ENCODE measurements at regions not wholly inside any gene's neighbourhood (a gene's known extent, or its start where the extent isn't known, plus 50 kb on each side); places are given as distances from the start of the nearest gene placed in this dataset.
"Not testable (repeated sequence)": the region's sequence is repeated elsewhere in the genome, so short reads cannot be mapped to it uniquely, and the experiment has no call there.

DNA sequence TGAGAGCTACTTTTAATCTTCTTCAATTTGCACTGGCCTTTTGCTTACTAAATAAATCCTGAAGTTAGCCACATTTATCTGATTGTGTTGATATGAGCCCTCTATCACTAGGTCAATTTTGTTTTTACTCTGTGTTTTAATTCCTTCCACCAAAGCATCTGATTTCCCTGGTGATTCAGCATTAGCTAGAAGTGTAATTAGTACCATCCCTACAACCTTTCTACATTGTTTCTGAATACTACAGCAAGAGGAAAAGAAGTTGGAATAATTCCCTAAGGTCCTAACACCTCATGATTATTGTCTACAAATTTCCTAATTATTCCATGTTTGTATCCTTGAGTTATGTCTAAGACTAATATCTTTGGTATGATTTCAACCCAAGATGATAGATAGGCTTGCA is 1093.6 kb downstream of the SUCLG1 start:
- Histone ChIP-seq H3K27ac (no peak overlapping the region), H3K4me3 (no peak overlapping the region), H3K27me3 (no peaks in the 10 kb centered on the region), H3K4me1 (no peaks in the 10 kb centered on the region), H3K9me3 (no peaks in the 10 kb centered on the region), H3K36me3 (no peaks in the 10 kb centered on the region)
- no peak for TF ChIP-seq POLR2AphosphoS5 (IDR thresholded peaks at IDR 0.05)
- TF ChIP-seq POLR2A (IDR thresholded peaks at IDR 0.05) = no peak
- no peak for TF ChIP-seq EP300 (IDR thresholded peaks at IDR 0.05)
- TF ChIP-seq, protein P1, sequence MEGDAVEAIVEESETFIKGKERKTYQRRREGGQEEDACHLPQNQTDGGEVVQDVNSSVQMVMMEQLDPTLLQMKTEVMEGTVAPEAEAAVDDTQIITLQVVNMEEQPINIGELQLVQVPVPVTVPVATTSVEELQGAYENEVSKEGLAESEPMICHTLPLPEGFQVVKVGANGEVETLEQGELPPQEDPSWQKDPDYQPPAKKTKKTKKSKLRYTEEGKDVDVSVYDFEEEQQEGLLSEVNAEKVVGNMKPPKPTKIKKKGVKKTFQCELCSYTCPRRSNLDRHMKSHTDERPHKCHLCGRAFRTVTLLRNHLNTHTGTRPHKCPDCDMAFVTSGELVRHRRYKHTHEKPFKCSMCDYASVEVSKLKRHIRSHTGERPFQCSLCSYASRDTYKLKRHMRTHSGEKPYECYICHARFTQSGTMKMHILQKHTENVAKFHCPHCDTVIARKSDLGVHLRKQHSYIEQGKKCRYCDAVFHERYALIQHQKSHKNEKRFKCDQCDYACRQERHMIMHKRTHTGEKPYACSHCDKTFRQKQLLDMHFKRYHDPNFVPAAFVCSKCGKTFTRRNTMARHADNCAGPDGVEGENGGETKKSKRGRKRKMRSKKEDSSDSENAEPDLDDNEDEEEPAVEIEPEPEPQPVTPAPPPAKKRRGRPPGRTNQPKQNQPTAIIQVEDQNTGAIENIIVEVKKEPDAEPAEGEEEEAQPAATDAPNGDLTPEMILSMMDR (IDR thresholded peaks at IDR 0.05) = no peak
- no peak for ATAC-seq (ENCODE audit: low FRiP score in 2 of 2)
- DNase-seq = no peak

DNA sequence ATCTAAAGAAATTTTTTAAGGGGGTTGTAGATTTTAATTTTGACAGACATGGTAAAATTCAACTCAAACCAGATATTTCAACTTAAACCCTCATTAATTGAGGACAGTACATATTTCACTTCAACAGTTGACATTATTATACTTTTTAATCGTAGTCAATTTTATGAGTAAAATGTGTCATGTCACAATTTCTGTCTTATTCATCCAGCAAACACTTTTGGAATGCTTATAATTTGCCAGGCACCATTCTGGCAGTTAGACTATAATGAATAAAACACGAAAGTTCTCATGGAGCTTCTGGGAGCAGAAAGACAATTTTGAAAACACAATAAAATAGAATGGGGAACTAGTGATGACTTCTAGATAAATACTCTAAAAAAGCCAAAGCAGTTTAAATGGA is 1094.8 kb downstream of the SUCLG1 start:
- no peak for ATAC-seq (ENCODE audit: low FRiP score in 2 of 2)
- WGBS, 2 donors = 66 to 73% methylated on average over 2 of the region's 2 CpGs
- H3K27me3 ChIP-seq = no peaks in the 10 kb centered on the region

DNA sequence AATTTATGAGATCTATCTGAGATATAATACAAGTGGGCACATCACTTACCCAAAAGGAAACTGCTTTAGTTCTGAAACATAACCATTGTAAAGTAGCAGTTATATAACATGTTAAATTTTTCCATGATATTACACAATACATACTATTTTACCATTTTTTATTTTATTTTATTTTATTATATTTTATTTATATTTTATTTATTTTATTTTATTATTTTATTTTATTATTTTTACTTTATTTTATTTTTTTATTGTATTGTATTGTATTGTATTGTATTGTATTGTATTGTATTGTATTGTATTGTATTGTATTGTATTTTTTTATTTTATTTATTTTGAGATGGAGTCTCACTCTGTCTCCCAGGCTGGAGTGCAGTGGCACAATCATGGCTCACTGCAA is 1095.9 kb downstream of the SUCLG1 start:
- not testable (repeated sequence) for H3K36me3 ChIP-seq; H3K9me3 ChIP-seq; ATAC-seq (ENCODE audit: low FRiP score in 2 of 2); H3K4me3 ChIP-seq; H3K4me1 ChIP-seq; H3K27me3 ChIP-seq; H3K27ac ChIP-seq; DNase-seq

More for the DNA sequence above, 1094.8 kb downstream of the SUCLG1 start:
- Histone ChIP-seq H3K9me3 (no peaks in the 10 kb centered on the region), H3K4me1 (no peaks in the 10 kb centered on the region), H3K27ac (no peak overlapping the region), H3K36me3 (no peaks in the 10 kb centered on the region), H3K4me3 (no peak overlapping the region)
- DNase-seq = no peak
- TF ChIP-seq, protein P1 (IDR thresholded peaks at IDR 0.05) = no peak
- TF ChIP-seq EP300 (IDR thresholded peaks at IDR 0.05) (no peak), POLR2AphosphoS5 (IDR thresholded peaks at IDR 0.05) (no peak), POLR2A (IDR thresholded peaks at IDR 0.05) (no peak)

DNA sequence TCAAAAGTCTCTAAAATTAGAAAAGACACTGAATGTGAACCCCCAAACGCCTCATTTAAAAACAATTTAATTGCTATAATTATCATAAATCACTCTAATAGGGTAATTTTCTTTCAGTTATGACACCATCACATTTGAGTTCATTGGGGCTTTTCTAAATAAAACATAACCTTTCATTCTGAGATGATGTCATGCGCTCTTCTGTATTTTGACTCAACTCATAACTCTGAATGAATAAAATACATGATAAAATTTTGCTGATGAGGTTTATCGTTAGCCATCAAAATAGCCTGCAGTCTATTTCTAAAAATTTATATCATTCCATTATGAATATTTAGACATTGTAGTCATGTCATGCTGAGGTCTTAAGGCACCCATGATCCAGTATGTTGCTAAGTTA is 1099.7 kb downstream of the SUCLG1 start:
- Histone ChIP-seq H3K36me3 (no peaks in the 10 kb centered on the region), H3K27me3 (no peaks in the 10 kb centered on the region), H3K9me3 (no peaks in the 10 kb centered on the region), H3K4me1 (no peaks in the 10 kb centered on the region), H3K4me3 (no peak overlapping the region), H3K27ac (no peak overlapping the region)
- WGBS, 2 donors = 85 to 92% methylated on average over 3 of the region's 3 CpGs
- no peak for ATAC-seq (ENCODE audit: low FRiP score in 2 of 2)
- TF ChIP-seq, protein P1 (IDR thresholded peaks at IDR 0.05) = no peak
- no peak for DNase-seq

DNA sequence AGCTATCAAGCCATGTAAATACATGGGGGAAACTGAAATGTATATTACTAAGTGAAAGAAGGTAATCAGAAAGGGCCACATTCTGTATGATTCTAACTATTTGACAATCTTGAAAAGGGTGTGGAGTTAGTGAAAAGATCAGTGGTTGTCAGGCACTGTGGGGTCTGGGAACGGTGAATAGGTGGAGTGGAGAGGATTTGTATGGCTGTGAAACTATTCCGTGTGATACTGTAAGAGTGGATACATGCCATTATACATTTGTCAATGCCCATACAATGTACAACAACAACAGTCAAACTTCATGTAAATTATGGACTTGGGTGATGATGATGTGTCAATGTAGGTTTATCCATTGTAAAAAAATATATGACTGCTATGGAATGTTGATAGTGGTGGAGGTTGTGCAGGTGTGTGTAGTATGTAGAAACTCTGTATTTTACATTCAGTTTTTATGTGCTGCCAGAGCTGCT is 1116.2 kb downstream of the SUCLG1 start:
- ATAC-seq (ENCODE audit: low FRiP score in 2 of 2) (no peak), DNase-seq (no peak)
- 75 to 78% methylated on average over 2 of the region's 2 CpGs for WGBS, 2 donors
- TF ChIP-seq POLR2AphosphoS5 (IDR thresholded peaks at IDR 0.05) = no peak
- no peak for TF ChIP-seq EP300 (IDR thresholded peaks at IDR 0.05)
- TF ChIP-seq, protein P1 (IDR thresholded peaks at IDR 0.05) = no peak
- TF ChIP-seq POLR2A (IDR thresholded peaks at IDR 0.05) = no peak
- Histone ChIP-seq H3K9me3 (no peaks in the 10 kb centered on the region), H3K4me3 (no peak overlapping the region), H3K4me1 (no peaks in the 10 kb centered on the region), H3K27ac (no peak overlapping the region), H3K36me3 (no peaks in the 10 kb centered on the region), H3K27me3 (no peaks in the 10 kb centered on the region)

Measured in upper lobe of left lung (tissue), 6 donors.